HG02870 (cell line): ENCODE measurements at regions not wholly inside any gene's neighbourhood (a gene's known extent, or its start where the extent isn't known, plus 50 kb on each side); places are given as distances from the start of the nearest gene placed in this dataset.
"Not testable (repeated sequence)": the region's sequence is repeated elsewhere in the genome, so short reads cannot be mapped to it uniquely, and the experiment has no call there.

Source experiments
- ATAC-seq: cut with Tn5 transposase; IDR thresholded peaks from one replicate; pipeline ENCODE4 v1.9.1; 2021; ENCODE audit warnings: mild to moderate bottlenecking, moderate library complexity; ENCODE audit not compliant: unreplicated experiment

GRCh38 chr4:178137732-178138471, 695.7 kb upstream of the AGA start:
- no peak for ATAC-seq

GRCh38 chr4:178138491-178138890, 696.3 kb upstream of the AGA start:
- ATAC-seq, result no peak

- no peak for ATAC-seq
Measured at GRCh38 chr4:178140326-178140915, 698.2 kb upstream of the AGA start.

GRCh38 chr4:178142724-178143123, 700.5 kb upstream of the AGA start:
- no peak for ATAC-seq

- ATAC-seq, result no peak
Measured at GRCh38 chr4:178148106-178148505, 705.9 kb upstream of the AGA start.

- no peak for ATAC-seq
Measured at GRCh38 chr4:178165251-178165950, 723.2 kb upstream of the AGA start.

- ATAC-seq, result no peak
Measured at GRCh38 chr4:178165951-178166308, 723.7 kb upstream of the AGA start.

- no peak for ATAC-seq
Measured at GRCh38 chr4:178173771-178174170, 731.5 kb upstream of the AGA start.

- ATAC-seq, result no peak
Measured at GRCh38 chr4:178174756-178175155, 732.5 kb upstream of the AGA start.

GRCh38 chr4:178185517-178185916, 743.3 kb upstream of the AGA start:
- no peak for ATAC-seq

GRCh38 chr4:178192611-178193010, 750.4 kb upstream of the AGA start:
- no peak for ATAC-seq

- no peak for ATAC-seq
Measured at GRCh38 chr4:178196751-178197374, 754.6 kb upstream of the AGA start.

- ATAC-seq, result no peak
Measured at GRCh38 chr4:178198691-178199090, 756.5 kb upstream of the AGA start.

- no peak for ATAC-seq
Measured at GRCh38 chr4:178202422-178202821, 760.2 kb upstream of the AGA start.

GRCh38 chr4:178205826-178206225, 763.6 kb upstream of the AGA start:
- no peak for ATAC-seq

- ATAC-seq, result no peak
Measured at GRCh38 chr4:178215309-178215708, 773.1 kb upstream of the AGA start.

- no peak for ATAC-seq
Measured at GRCh38 chr4:178215763-178216162, 773.5 kb upstream of the AGA start.

- ATAC-seq, result not testable (repeated sequence)
Measured at GRCh38 chr4:178226421-178226820, 784.2 kb upstream of the AGA start.

GRCh38 chr4:178233906-178234305, 791.7 kb upstream of the AGA start:
- no peak for ATAC-seq

- no peak for ATAC-seq
Measured at GRCh38 chr4:178240891-178241290, 798.7 kb upstream of the AGA start.

GRCh38 chr4:178241601-178242118, 799.4 kb upstream of the AGA start:
- no peak for ATAC-seq

GRCh38 chr4:178242655-178243054, 800.4 kb upstream of the AGA start:
- no peak for ATAC-seq
